Caco-2 (cell line): ENCODE measurements at regions not wholly inside any gene's neighbourhood (a gene's known extent, or its start where the extent isn't known, plus 50 kb on each side); places are given as distances from the start of the nearest gene placed in this dataset.

Experiments
- BruUV-seq: library from RNA; stranded (reverse); fragments of 400-500 nt; replicated peaks from 2 replicates; lab custom pipeline; 2021; lab: Mats Ljungman, UMichigan
- CTCF ChIA-PET: fragments of 300-600 bp; sonication (Branson Sonifier 250); formaldehyde crosslinking; loops from one replicate; lab custom pipeline; 2022; ENCODE audit warnings: antibody characterized with exemption; lab: Charles Lee
- POLR2A ChIA-PET: fragments of 300-600 bp; sonication (Branson Sonifier 250); formaldehyde crosslinking; loops from one replicate; lab custom pipeline; 2022; ENCODE audit warnings: antibody characterized with exemption; lab: Charles Lee
- DNase-seq, 2 experiments: peaks; one replicate each; pipeline versions ENCODE4 v3.0.0 to v3.0.0-alpha.2; 2020 to 2022
- H3K27me3 ChIP-seq: replicated peaks from 2 replicates; pipeline ENCODE4 v1.6.0; 2011; ENCODE audit warnings: low read length; ENCODE audit not compliant: control insufficient read depth, insufficient read depth
- H3K36me3 ChIP-seq: 2 replicates; pipeline ENCODE4 v1.5.1; 2011; ENCODE audit warnings: low read length; ENCODE audit not compliant: control insufficient read depth, insufficient read depth
- H3K4me1 ChIP-seq: fragments of 250-450 bp; sonication (Bioruptor Pico); 2 replicates; pipeline ENCODE4 v1.5.1; 2020; ENCODE audit warnings: mild to moderate bottlenecking
- H3K4me3 ChIP-seq: 2 replicates; pipeline ENCODE4 v1.5.1; 2011; ENCODE audit warnings: low read depth, mild to moderate bottlenecking, control low read depth, low read length
- H3K9me3 ChIP-seq: fragments of 250-450 bp; sonication (Bioruptor Pico); 2 replicates; pipeline ENCODE4 v1.5.1; 2020; ENCODE audit warnings: mild to moderate bottlenecking, moderate library complexity
- H3K27ac Mint-ChIP-seq: one replicate; pipeline ENCODE4 v1.8.0; 2022; ENCODE audit warnings: mixed read lengths; ENCODE audit not compliant: unreplicated experiment
- H3K27me3 Mint-ChIP-seq: one replicate; pipeline ENCODE4 v1.8.0; 2022; ENCODE audit warnings: mixed read lengths; ENCODE audit not compliant: insufficient read depth, unreplicated experiment
- H3K36me3 Mint-ChIP-seq: one replicate; pipeline ENCODE4 v1.8.0; 2022; ENCODE audit warnings: mild to moderate bottlenecking, mixed read lengths; ENCODE audit not compliant: insufficient read depth, unreplicated experiment
- H3K4me1 Mint-ChIP-seq: one replicate; pipeline ENCODE4 v1.8.0; 2022; ENCODE audit warnings: low read depth, mixed read lengths; ENCODE audit not compliant: unreplicated experiment
- H3K4me3 Mint-ChIP-seq: one replicate; pipeline ENCODE4 v1.8.0; 2022; ENCODE audit warnings: mild to moderate bottlenecking, moderate library complexity, mixed read lengths; ENCODE audit not compliant: unreplicated experiment
- H3K9me3 Mint-ChIP-seq: one replicate; pipeline ENCODE4 v1.8.0; 2022; ENCODE audit warnings: mixed read lengths; ENCODE audit not compliant: unreplicated experiment
- CTCF ChIP-seq, 2 experiments: fragments of 200-600 bp in 1 of 2; IDR thresholded peaks; 1 replicate in 1 of 2; 2 replicates in 1 of 2; pipeline versions ENCODE4 v1.5.1 to v1.8.0; 2011 to 2022; ENCODE audit warnings: antibody characterized with exemption in 1 of 2, control low read depth in 1 of 2, inconsistent platforms in 1 of 2, low read depth in 1 of 2, low read length in 1 of 2, mild to moderate bottlenecking in 1 of 2, moderate library complexity in 1 of 2; ENCODE audit not compliant: insufficient read depth in 1 of 2, severe bottlenecking in 1 of 2, unreplicated experiment in 1 of 2
- intact Hi-C: fragments of 100-400 bp; cut with micrococcal nuclease; formaldehyde crosslinking; loops from one replicate; pipeline ENCODE4 v1.10.0; 2022; ENCODE audit not compliant: unreplicated experiment

- POLR2A ChIA-PET = no interaction called here
- H3K27ac Mint-ChIP-seq = no peak overlapping the region
- DNase-seq = no peak
- no peaks in the 10 kb centered on the region for H3K27me3 Mint-ChIP-seq
- Histone ChIP-seq H3K27me3 (no peaks in the 10 kb centered on the region), H3K4me1 (no peaks in the 10 kb centered on the region), H3K9me3 (no peaks in the 10 kb centered on the region), H3K4me3 (no peak overlapping the region), H3K36me3 (no peaks in the 10 kb centered on the region)
- intact Hi-C loops = no loop called here
- CTCF ChIA-PET = no interaction called here
- no peaks in the 10 kb centered on the region for H3K9me3 Mint-ChIP-seq
- no peaks in the 10 kb centered on the region for H3K36me3 Mint-ChIP-seq
- no peak overlapping the region for H3K4me3 Mint-ChIP-seq
- no peak for TF ChIP-seq CTCF (IDR thresholded peaks at IDR 0.05; ENCODE audit: insufficient read depth in 1 of 2, low read depth in 1 of 2, low read length in 1 of 2, severe bottlenecking in 1 of 2, unreplicated experiment in 1 of 2)
- BruUV-seq = no TSS peak
- H3K4me1 Mint-ChIP-seq = no peaks in the 10 kb centered on the region
Measured at GRCh38 chr12:59839514-59839913, 243.7 kb downstream of the SLC16A7 start.

DNA sequence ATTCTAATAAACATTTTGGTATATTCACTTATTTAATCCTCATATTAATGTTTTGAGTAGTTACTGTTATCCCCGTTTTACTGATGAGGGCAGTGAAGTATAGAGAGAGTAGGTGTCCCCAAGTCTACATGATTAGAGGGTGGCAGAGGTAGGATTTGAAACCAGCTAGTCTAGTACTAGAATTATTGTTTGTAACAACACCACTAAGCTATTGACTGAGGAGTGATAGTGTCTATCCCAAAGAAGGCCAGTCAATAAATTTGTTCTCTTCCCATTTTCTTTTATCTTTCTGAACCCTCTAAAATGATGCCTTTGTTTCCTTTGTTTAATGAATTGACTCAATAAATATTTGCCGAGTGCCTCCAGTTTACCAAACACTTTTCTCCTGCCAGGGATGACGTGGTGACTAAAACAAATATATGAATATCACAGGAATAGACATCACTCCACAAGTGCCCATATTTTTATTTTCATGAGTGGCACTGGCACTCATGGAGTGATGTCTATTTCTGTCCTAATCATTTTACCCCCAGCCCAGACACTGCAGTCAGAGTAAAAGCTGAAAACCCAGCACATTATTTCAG lies 247.5 kb downstream of the SLC16A7 start:
- DNase-seq = no peak
- TF ChIP-seq CTCF (IDR thresholded peaks at IDR 0.05; ENCODE audit: insufficient read depth in 1 of 2, low read depth in 1 of 2, low read length in 1 of 2, severe bottlenecking in 1 of 2, unreplicated experiment in 1 of 2) = no peak
- POLR2A ChIA-PET = no interaction called here
- intact Hi-C loops = no loop called here
- H3K9me3 ChIP-seq = no peaks in the 10 kb centered on the region
- H3K36me3 ChIP-seq = no peaks in the 10 kb centered on the region
- peaks cover 9% of the 10 kb centered on the region for H3K4me1 Mint-ChIP-seq
- H3K4me3 ChIP-seq = no peak overlapping the region
- CTCF ChIA-PET = no interaction called here
- no peaks in the 10 kb centered on the region for H3K9me3 Mint-ChIP-seq
- no peaks in the 10 kb centered on the region for H3K27me3 ChIP-seq
- H3K27me3 Mint-ChIP-seq = no peaks in the 10 kb centered on the region
- H3K4me3 Mint-ChIP-seq = no peak overlapping the region
- H3K4me1 ChIP-seq = no peaks in the 10 kb centered on the region
- BruUV-seq = no TSS peak
- H3K27ac Mint-ChIP-seq = no peak overlapping the region
- H3K36me3 Mint-ChIP-seq = no peaks in the 10 kb centered on the region

DNA sequence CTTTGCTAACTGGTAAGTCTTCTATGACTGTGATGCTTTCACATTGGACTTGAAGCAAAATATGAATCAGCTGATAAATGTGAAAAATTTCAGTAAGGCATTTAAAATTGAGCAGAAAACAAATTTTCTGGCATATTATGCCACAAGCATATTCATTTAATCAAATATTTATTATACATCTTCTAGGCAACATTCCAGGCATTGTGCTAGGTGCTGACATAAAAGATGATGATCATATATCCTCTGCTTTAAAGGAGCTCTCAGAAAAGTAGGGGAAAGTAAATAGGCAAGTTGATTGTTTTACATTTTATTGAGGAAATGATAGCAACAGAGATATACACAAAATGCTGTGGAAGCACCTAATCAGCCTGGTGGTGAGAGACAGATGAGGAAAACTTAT lies 248.9 kb downstream of the SLC16A7 start:
- no peak for DNase-seq
- Mint-ChIP-seq H3K4me1 (peaks cover 9% of the 10 kb centered on the region), H3K27ac (no peak overlapping the region), H3K27me3 (no peaks in the 10 kb centered on the region), H3K9me3 (no peaks in the 10 kb centered on the region), H3K36me3 (no peaks in the 10 kb centered on the region), H3K4me3 (no peak overlapping the region)
- H3K4me3 ChIP-seq = no peak overlapping the region
- BruUV-seq = no TSS peak
- H3K27me3 ChIP-seq = no peaks in the 10 kb centered on the region
- H3K9me3 ChIP-seq = no peaks in the 10 kb centered on the region
- no peak for TF ChIP-seq CTCF (IDR thresholded peaks at IDR 0.05; ENCODE audit: insufficient read depth in 1 of 2, low read depth in 1 of 2, low read length in 1 of 2, severe bottlenecking in 1 of 2, unreplicated experiment in 1 of 2)
- H3K4me1 ChIP-seq = no peaks in the 10 kb centered on the region
- ChIA-PET POLR2A (no interaction called here), CTCF (interaction anchor here (1.1 kb wide), 1 partner anchor 9 kb away, joined by 3 read pairs; no protein-coding TSS in a partner anchor)
- H3K36me3 ChIP-seq = no peaks in the 10 kb centered on the region
- intact Hi-C loops = no loop called here
